T-helper 2 cell (primary cell): ENCODE measurements at regions not wholly inside any gene's neighbourhood (a gene's known extent, or its start where the extent isn't known, plus 50 kb on each side); places are given as distances from the start of the nearest gene placed in this dataset.

Experiments
- DNase-seq, 5 experiments: peaks; one replicate each; pipeline versions ENCODE4 v3.0.0 to v3.0.0-alpha.2; 2012 to 2022

DNA sequence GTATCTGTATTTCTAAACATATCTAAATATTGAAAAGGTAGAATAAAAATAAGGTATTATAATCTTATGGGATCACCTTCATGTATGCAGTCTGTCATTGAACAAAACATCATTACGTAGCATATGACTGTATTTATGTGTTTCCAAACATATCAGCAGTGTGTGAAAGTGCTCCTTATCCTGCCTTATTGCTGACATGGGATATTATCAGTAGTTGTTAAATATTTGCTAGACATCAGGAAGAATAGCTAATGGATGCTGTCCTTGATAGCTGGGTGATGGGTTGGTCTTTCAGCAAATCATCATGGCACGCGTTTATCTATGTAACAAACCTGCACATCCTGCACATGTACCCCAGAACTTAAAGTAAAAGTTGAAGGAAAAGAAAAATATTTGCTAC lies 59.1 kb upstream of the FAM20A start:
- DNase-seq: no peak

DNA sequence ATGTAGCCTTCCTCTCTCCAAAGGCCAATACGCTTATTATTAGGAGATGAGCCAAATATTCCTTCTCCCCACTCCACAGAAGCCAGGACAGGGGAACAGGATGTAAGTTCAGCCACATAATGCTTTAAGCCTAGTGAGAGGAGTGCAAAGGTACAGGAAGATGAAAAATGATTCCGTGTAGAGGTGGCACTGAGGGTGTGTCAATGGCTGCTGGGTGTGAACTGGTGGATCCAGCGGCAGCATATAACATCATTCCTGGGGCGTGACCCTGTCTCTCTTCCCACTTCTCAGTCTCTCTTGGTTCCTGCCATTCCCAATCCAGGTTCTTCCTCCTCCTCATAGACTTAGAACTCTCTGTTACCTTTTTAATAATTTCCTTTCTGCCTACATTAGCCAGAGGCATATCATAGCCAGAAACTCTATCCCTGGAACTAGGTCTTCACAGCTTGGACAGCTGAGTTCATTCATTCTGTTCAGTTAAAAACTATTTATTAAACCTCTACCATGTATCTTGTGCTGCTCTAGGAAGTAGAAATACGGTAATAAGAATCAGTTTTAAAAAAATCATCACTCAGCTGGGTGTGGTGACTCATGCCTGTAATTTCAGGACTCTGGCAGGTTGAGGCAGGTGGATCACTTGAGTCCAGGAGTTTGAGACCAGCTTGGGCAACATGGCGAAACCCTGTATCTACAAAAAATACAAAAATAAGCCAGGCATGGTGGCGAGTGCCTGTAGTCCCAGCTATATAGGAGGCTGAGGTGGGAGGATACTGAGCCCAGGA lies 58.0 kb upstream of the FAM20A start:
- DNase-seq: no peak

DNA sequence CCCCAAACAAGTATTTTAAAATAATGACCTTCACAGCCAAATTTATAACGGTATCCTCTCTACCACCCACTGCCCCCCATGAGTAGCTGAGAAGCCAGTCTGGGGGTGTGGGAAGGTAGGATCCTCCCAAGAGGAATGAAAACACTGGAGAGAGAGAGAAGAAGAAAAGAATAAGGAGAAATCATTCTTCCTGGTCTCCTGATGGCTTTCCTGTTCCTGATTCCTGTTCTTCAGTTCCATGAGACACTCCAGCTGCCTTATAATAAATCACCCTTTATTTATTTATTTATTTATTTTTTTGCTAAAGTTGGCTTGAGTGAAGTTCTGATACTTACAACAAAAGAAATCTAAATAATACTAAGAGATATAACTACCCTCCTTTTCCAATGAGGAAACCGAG lies 56.4 kb upstream of the FAM20A start:
- no peak for DNase-seq

DNA sequence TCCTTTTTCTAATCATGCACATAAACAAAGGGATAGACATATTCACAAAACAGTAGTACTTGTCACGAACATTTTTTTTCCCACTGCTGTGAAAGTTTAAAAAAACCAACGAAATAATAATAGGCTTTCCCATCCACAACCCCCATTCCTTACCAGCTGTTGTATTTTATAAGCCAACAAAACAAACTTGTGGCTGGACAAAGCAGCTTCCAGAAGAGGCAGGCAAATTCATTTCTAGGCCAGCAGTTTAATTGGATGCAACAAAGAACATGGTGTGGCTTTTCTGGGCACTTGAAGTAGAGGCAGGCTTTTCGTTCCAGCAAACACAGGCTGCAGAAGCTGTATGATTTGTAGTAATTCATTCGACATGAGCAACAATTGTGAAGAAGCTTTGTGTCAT lies 56.0 kb upstream of the FAM20A start:
- DNase-seq: no peak

GRCh38 chr17:68656666-68657065 lies 55.5 kb upstream of the FAM20A start:
- no peak for DNase-seq
